ENCODE measurements at regions not wholly inside any gene's neighbourhood (a gene's known extent, or its start where the extent isn't known, plus 50 kb on each side); places are given as distances from the start of the nearest gene placed in this dataset.

GRCh38 chr16:35909351-35909954 is 2450.0 kb downstream of the TP53TG3F start:
- TF ChIP-seq, protein P1, sequence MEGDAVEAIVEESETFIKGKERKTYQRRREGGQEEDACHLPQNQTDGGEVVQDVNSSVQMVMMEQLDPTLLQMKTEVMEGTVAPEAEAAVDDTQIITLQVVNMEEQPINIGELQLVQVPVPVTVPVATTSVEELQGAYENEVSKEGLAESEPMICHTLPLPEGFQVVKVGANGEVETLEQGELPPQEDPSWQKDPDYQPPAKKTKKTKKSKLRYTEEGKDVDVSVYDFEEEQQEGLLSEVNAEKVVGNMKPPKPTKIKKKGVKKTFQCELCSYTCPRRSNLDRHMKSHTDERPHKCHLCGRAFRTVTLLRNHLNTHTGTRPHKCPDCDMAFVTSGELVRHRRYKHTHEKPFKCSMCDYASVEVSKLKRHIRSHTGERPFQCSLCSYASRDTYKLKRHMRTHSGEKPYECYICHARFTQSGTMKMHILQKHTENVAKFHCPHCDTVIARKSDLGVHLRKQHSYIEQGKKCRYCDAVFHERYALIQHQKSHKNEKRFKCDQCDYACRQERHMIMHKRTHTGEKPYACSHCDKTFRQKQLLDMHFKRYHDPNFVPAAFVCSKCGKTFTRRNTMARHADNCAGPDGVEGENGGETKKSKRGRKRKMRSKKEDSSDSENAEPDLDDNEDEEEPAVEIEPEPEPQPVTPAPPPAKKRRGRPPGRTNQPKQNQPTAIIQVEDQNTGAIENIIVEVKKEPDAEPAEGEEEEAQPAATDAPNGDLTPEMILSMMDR (optimal IDR thresholded peaks at IDR 0.05 in 1 of 3, IDR thresholded peaks at IDR 0.05 in 1 of 3, conservative IDR thresholded peaks at IDR 0.05 in 1 of 3; ENCODE audit: extremely low read depth in 1 of 3, insufficient read depth in 2 of 3, low read length in 3 of 3) = no peak
- TF ChIP-seq EZH2 (IDR thresholded peaks at IDR 0.05; ENCODE audit: low read length) = no peak

Data from keratinocyte (primary cell).